H9 (cell line): ENCODE measurements at regions not wholly inside any gene's neighbourhood (a gene's known extent, or its start where the extent isn't known, plus 50 kb on each side); places are given as distances from the start of the nearest gene placed in this dataset.

ENCODE experiments used
- DNase-seq: peaks from one replicate; pipeline ENCODE4 v3.0.0-alpha.2; 2017
- H2AFZ ChIP-seq: one replicate; pipeline ENCODE4 v1.6.1; 2013; ENCODE audit warnings: mild to moderate bottlenecking, low read length, control low read depth, moderate library complexity
- H2AK5ac ChIP-seq: 2 replicates; pipeline ENCODE4 v1.6.1; 2013; ENCODE audit warnings: low read length, control low read depth, mixed read lengths; ENCODE audit not compliant: insufficient read length
- H2BK120ac ChIP-seq: one replicate; pipeline ENCODE4 v1.6.1; 2013; ENCODE audit warnings: low read depth, mild to moderate bottlenecking, low read length, control low read depth, inconsistent platforms; ENCODE audit not compliant: poor library complexity, severe bottlenecking
- H2BK12ac ChIP-seq: 2 replicates; pipeline ENCODE4 v1.6.1; 2013; ENCODE audit warnings: low read length, control low read depth, mixed read lengths, low read depth; ENCODE audit not compliant: insufficient read length
- H2BK15ac ChIP-seq: 2 replicates; pipeline ENCODE4 v1.6.1; 2013; ENCODE audit warnings: low read depth, low read length, control low read depth
- H2BK20ac ChIP-seq: one replicate; pipeline ENCODE4 v1.6.1; 2013; ENCODE audit warnings: low read depth, mild to moderate bottlenecking, low read length, control low read depth, inconsistent platforms; ENCODE audit not compliant: poor library complexity, severe bottlenecking
- H2BK5ac ChIP-seq: 2 replicates; pipeline ENCODE4 v1.6.1; 2013; ENCODE audit warnings: low read length, control low read depth, mixed read lengths; ENCODE audit not compliant: insufficient read length
- H3K14ac ChIP-seq: 2 replicates; pipeline ENCODE4 v1.6.1; 2013; ENCODE audit warnings: low read length, control low read depth; ENCODE audit not compliant: insufficient read depth
- H3K18ac ChIP-seq: 2 replicates; pipeline ENCODE4 v1.6.1; 2013; ENCODE audit warnings: low read depth, mild to moderate bottlenecking, mixed read lengths, low read length, control low read depth; ENCODE audit not compliant: insufficient read length
- H3K23ac ChIP-seq: 2 replicates; pipeline ENCODE4 v1.6.1; 2013; ENCODE audit warnings: low read length, control low read depth, mixed read lengths, low read depth; ENCODE audit not compliant: insufficient read length
- H3K23me2 ChIP-seq: 2 replicates; pipeline ENCODE4 v1.6.1; 2013; ENCODE audit warnings: low read depth, mild to moderate bottlenecking, mixed read lengths, low read length, control low read depth; ENCODE audit not compliant: insufficient read length, poor library complexity, severe bottlenecking
- H3K27ac ChIP-seq: 2 replicates; pipeline ENCODE4 v1.5.1; 2013; ENCODE audit warnings: low read length, control low read depth, mixed read lengths, low read depth; ENCODE audit not compliant: insufficient read length
- H3K27me3 ChIP-seq: 2 replicates; pipeline ENCODE4 v1.6.1; 2013; ENCODE audit warnings: low read length, control low read depth, inconsistent platforms; ENCODE audit not compliant: insufficient read depth
- H3K4ac ChIP-seq: 2 replicates; pipeline ENCODE4 v1.6.1; 2013; ENCODE audit warnings: low read depth, mild to moderate bottlenecking, control low read depth, inconsistent platforms, low read length, moderate library complexity
- H3K4me1 ChIP-seq: 2 replicates; pipeline ENCODE4 v1.6.1; 2013; ENCODE audit warnings: low read length, control low read depth, inconsistent platforms; ENCODE audit not compliant: insufficient read depth
- H3K4me2 ChIP-seq: 2 replicates; pipeline ENCODE4 v1.6.1; 2013; ENCODE audit warnings: low read length, control low read depth, mixed read lengths; ENCODE audit not compliant: insufficient read length, insufficient read depth
- H3K56ac ChIP-seq: 2 replicates; pipeline ENCODE4 v1.6.1; 2013; ENCODE audit warnings: low read depth, mild to moderate bottlenecking, mixed read lengths, low read length, control low read depth; ENCODE audit not compliant: insufficient read length
- H3K79me1 ChIP-seq: 2 replicates; pipeline ENCODE4 v1.6.1; 2013; ENCODE audit warnings: low read depth, mild to moderate bottlenecking, moderate library complexity, low read length, control low read depth, inconsistent platforms; ENCODE audit not compliant: insufficient read depth, poor library complexity, severe bottlenecking
- H3K79me2 ChIP-seq: 2 replicates; pipeline ENCODE4 v1.6.1; 2013; ENCODE audit warnings: low read length, control low read depth, inconsistent platforms; ENCODE audit not compliant: insufficient read depth
- H3K9ac ChIP-seq: 2 replicates; pipeline ENCODE4 v1.6.1; 2013; ENCODE audit warnings: low read length, control low read depth, mixed read lengths; ENCODE audit not compliant: insufficient read length; ENCODE audit errors: extremely low read depth
- H3K9me3 ChIP-seq: one replicate; pipeline ENCODE4 v1.6.1; 2013; ENCODE audit warnings: low read depth, low read length, inconsistent platforms; ENCODE audit not compliant: control insufficient read depth
- H3T11ph ChIP-seq: one replicate; pipeline ENCODE4 v1.6.1; 2013; ENCODE audit warnings: mild to moderate bottlenecking, low read length, control low read depth, inconsistent platforms
- H4K20me1 ChIP-seq: one replicate; pipeline ENCODE4 v1.6.1; 2013; ENCODE audit not compliant: control insufficient read depth, insufficient read length, insufficient read depth
- H4K5ac ChIP-seq: 2 replicates; pipeline ENCODE4 v1.6.1; 2013; ENCODE audit warnings: low read depth, mild to moderate bottlenecking, mixed read lengths, low read length, control low read depth; ENCODE audit not compliant: insufficient read length
- H4K8ac ChIP-seq: replicated peaks from 2 replicates; pipeline ENCODE4 v1.6.1; 2013; ENCODE audit warnings: low read length, control low read depth, mixed read lengths, low read depth; ENCODE audit not compliant: insufficient read length
- H4K91ac ChIP-seq: 2 replicates; pipeline ENCODE4 v1.6.1; 2013; ENCODE audit warnings: low read depth, mild to moderate bottlenecking, moderate library complexity, mixed read lengths, low read length, control low read depth; ENCODE audit not compliant: insufficient read length
- H3K27ac Mint-ChIP-seq, 3 experiments: 2 replicates in 2 of 3; 3 replicates in 1 of 3; pipeline ENCODE4 v1.8.0; 2020 to 2021; ENCODE audit warnings: mixed read lengths in 3 of 3, mild to moderate bottlenecking in 1 of 3, moderate library complexity in 1 of 3
- H3K27me3 Mint-ChIP-seq: 2 replicates; pipeline ENCODE4 v1.8.0; 2021; ENCODE audit warnings: low read depth, mild to moderate bottlenecking, moderate library complexity, mixed read lengths
- H3K36me3 Mint-ChIP-seq, 3 experiments: 2 replicates in 2 of 3; 3 replicates in 1 of 3; pipeline ENCODE4 v1.8.0; 2020 to 2021; ENCODE audit warnings: low read depth in 3 of 3, mixed read lengths in 3 of 3; ENCODE audit not compliant: insufficient read depth in 1 of 3
- H3K4me1 Mint-ChIP-seq, 2 experiments: 2 replicates each; pipeline ENCODE4 v1.8.0; 2020; ENCODE audit warnings: mixed read lengths in 2 of 2
- H3K4me3 Mint-ChIP-seq, 2 experiments: 2 replicates in 1 of 2; 3 replicates in 1 of 2; pipeline ENCODE4 v1.8.0; 2020 to 2021; ENCODE audit warnings: mild to moderate bottlenecking in 2 of 2, mixed read lengths in 2 of 2, moderate library complexity in 1 of 2
- H3K9me3 Mint-ChIP-seq, 2 experiments: 2 replicates in 1 of 2; 3 replicates in 1 of 2; pipeline ENCODE4 v1.8.0; 2020; ENCODE audit warnings: mild to moderate bottlenecking in 2 of 2, mixed read lengths in 2 of 2, moderate library complexity in 1 of 2
- CTCF ChIP-seq: fragments of 200-600 bp; sonication (generic); conservative IDR thresholded peaks from 3 replicates; pipeline ENCODE4 v1.8.0; 2021; ENCODE audit warnings: antibody characterized with exemption, mild to moderate bottlenecking
- whole genome bisulfite sequencing: extraction: QIAGEN DNeasy Blood & Tissue Kit; methylation state at CpG from one replicate; pipeline ENCODE4 v1.1.7; 2013; ENCODE audit warnings: missing lambda C conversion rate, low lambda C conversion rate, mixed read lengths; ENCODE audit not compliant: insufficient read length; ENCODE audit errors: extremely low coverage; 5-methylcytosine and 5-hydroxymethylcytosine counted together

- Histone ChIP-seq H3K14ac (no peak overlapping the region), H4K5ac (no peak overlapping the region), H2BK20ac (no peak overlapping the region), H3K9me3 (no peaks in the 10 kb centered on the region), H3K79me2 (no peaks in the 10 kb centered on the region), H3K9ac (no peak overlapping the region), H3K23ac (no peak overlapping the region), H2AFZ (no peak overlapping the region), H2BK12ac (no peak overlapping the region), H3K27me3 (no peaks in the 10 kb centered on the region), H3K79me1 (no peaks in the 10 kb centered on the region), H3T11ph (no peak overlapping the region), H4K20me1 (no peaks in the 10 kb centered on the region), H2AK5ac (no peak overlapping the region), H4K91ac (no peak overlapping the region), H3K4me2 (no peak overlapping the region), H2BK5ac (no peak overlapping the region), H3K23me2 (no peaks in the 10 kb centered on the region), H3K4ac (no peak overlapping the region), H3K18ac (no peak overlapping the region), H3K27ac (no peak overlapping the region), H2BK120ac (no peak overlapping the region), H2BK15ac (no peak overlapping the region), H3K56ac (no peak overlapping the region), H3K4me1 (no peaks in the 10 kb centered on the region), H4K8ac (no peak overlapping the region)
- Mint-ChIP-seq H3K4me1 (no peaks in the 10 kb centered on the region), H3K9me3 (peaks cover 26 to 36% of the 10 kb centered on the region in 2 experiments), H3K4me3 (no peak overlapping the region), H3K27me3 (no peaks in the 10 kb centered on the region), H3K36me3 (peaks cover 4 to 22% (median 6%) of the 10 kb centered on the region in 3 experiments; a peak in 4 of 7 replicates), H3K27ac (no peak overlapping the region)
- TF ChIP-seq CTCF = no peak
- DNase-seq = no peak
- WGBS = no CpG with 5 or more reads among the region's 2 CpGs
Measured at GRCh38 chr18:1495387-1495786, 590.7 kb downstream of the ADCYAP1 start.
